ENCODE measurements at regions not wholly inside any gene's neighbourhood (a gene's known extent, or its start where the extent isn't known, plus 50 kb on each side); places are given as distances from the start of the nearest gene placed in this dataset.

GRCh38 chr9:38138276-38138675, 69.2 kb upstream of the SHB start:
- TF ChIP-seq CTCF (IDR thresholded peaks at IDR 0.05; ENCODE audit: low read depth, low read length): no peak
- no peak overlapping the region for H3K4me3 ChIP-seq (replicated peaks in 1 of 2; ENCODE audit: low read depth in 2 of 2, low read length in 2 of 2)
- no peak for DNase-seq (ENCODE audit: low read depth in 2 of 2)

GRCh38 chr9:38137342-38137741, 68.3 kb upstream of the SHB start:
- H3K4me3 ChIP-seq (replicated peaks in 1 of 2; ENCODE audit: low read depth in 2 of 2, low read length in 2 of 2): no peak overlapping the region
- DNase-seq (ENCODE audit: low read depth in 2 of 2): no peak
- TF ChIP-seq CTCF (IDR thresholded peaks at IDR 0.05; ENCODE audit: low read depth, low read length): no peak

GRCh38 chr9:38136386-38136785, 67.4 kb upstream of the SHB start:
- H3K4me3 ChIP-seq (replicated peaks in 1 of 2; ENCODE audit: low read depth in 2 of 2, low read length in 2 of 2): no peak overlapping the region
- no peak for DNase-seq (ENCODE audit: low read depth in 2 of 2)
- no peak for TF ChIP-seq CTCF (IDR thresholded peaks at IDR 0.05; ENCODE audit: low read depth, low read length)

GRCh38 chr9:38134611-38135237, 65.7 kb upstream of the SHB start:
- H3K4me3 ChIP-seq (replicated peaks in 1 of 2; ENCODE audit: low read depth in 2 of 2, low read length in 2 of 2): no peak overlapping the region
- no peak for TF ChIP-seq CTCF (IDR thresholded peaks at IDR 0.05; ENCODE audit: low read depth, low read length)
- DNase-seq (ENCODE audit: low read depth in 2 of 2): no peak

- TF ChIP-seq CTCF (IDR thresholded peaks at IDR 0.05; ENCODE audit: low read depth, low read length): no peak
- DNase-seq (ENCODE audit: low read depth in 2 of 2): no peak
- no peak overlapping the region for H3K4me3 ChIP-seq (replicated peaks in 1 of 2; ENCODE audit: low read depth in 2 of 2, low read length in 2 of 2)
Measured at GRCh38 chr9:38133595-38133994, 64.6 kb upstream of the SHB start.

GRCh38 chr9:38132956-38133355, 63.9 kb upstream of the SHB start:
- H3K4me3 ChIP-seq (replicated peaks in 1 of 2; ENCODE audit: low read depth in 2 of 2, low read length in 2 of 2): no peak overlapping the region
- no peak for DNase-seq (ENCODE audit: low read depth in 2 of 2)
- no peak for TF ChIP-seq CTCF (IDR thresholded peaks at IDR 0.05; ENCODE audit: low read depth, low read length)

- no peak for DNase-seq (ENCODE audit: low read depth in 2 of 2)
- no peak for TF ChIP-seq CTCF (IDR thresholded peaks at IDR 0.05; ENCODE audit: low read depth, low read length)
- no peak overlapping the region for H3K4me3 ChIP-seq (replicated peaks in 1 of 2; ENCODE audit: low read depth in 2 of 2, low read length in 2 of 2)
Measured at GRCh38 chr9:38131729-38132128, 62.7 kb upstream of the SHB start.

All from cardiac fibroblast (primary cell).